ENCODE measurements at regions not wholly inside any gene's neighbourhood (a gene's known extent, or its start where the extent isn't known, plus 50 kb on each side); places are given as distances from the start of the nearest gene placed in this dataset.

DNA sequence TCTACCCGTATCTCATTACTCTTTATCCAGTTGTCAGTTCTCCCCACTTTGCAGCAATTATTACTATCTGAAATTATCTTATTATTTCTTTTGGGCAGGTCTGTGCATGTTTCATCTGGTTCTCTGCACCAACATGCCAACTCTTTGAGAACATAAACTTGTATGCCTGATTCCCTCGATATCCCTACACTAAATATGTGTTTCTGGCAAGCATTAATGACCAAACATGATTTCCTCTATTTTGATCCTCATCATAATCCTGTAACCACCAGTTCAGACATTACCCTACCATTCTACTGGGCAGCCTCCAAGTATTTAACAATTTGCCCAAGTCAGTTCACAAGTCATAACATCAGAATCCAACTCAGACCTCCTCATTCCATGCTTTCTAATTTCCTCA, 426.1 kb downstream of the FOXO1 start:
- H3K4me3 Mint-ChIP-seq = no peak overlapping the region
- H3K4me1 Mint-ChIP-seq = no peaks in the 10 kb centered on the region
- no peak overlapping the region for H3K27ac Mint-ChIP-seq
- H3K27me3 Mint-ChIP-seq = no peaks in the 10 kb centered on the region
- DNase-seq (no peak), ATAC-seq (no peak)
- no peaks in the 10 kb centered on the region for H3K36me3 Mint-ChIP-seq (ENCODE audit: low read depth)
- H3K9me3 ChIP-seq (ENCODE audit: control insufficient read depth, low read length, poor library complexity, severe bottlenecking) = no peaks in the 10 kb centered on the region

DNA sequence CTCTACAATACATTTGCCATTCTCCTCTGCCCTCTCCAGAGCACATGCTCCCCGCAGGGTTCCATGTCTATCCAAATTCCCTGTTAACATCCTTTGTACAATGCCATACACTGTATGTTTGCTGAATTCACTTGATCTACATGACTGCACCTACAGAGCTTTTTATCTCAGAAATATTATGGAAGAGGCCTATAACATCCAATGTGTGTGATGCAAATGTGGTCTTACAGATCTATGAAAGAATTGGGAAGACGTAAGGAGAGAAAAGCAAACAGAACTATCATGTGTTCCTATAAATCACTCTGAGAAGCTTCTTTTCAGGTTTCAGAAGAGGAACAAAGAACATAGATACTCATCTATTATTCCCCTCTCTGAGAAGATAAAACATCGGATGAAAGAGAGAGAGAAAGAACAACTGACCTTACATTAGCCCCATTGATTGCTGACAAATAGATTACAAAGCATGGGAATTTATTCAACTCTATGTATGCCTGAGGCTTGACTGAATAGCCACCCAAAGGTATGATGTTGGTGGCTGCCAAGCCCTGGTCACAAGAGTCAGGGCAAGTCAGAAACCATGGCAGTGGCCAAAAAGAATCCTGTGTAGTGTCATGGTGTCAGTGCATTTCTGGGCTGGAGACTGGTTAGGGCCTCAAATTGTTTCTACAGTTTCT, 425.2 kb downstream of the FOXO1 start:
- H3K36me3 Mint-ChIP-seq (ENCODE audit: low read depth) = no peaks in the 10 kb centered on the region
- ATAC-seq (no peak), DNase-seq (no peak)
- H3K27me3 Mint-ChIP-seq = no peaks in the 10 kb centered on the region
- no peaks in the 10 kb centered on the region for H3K9me3 ChIP-seq (ENCODE audit: control insufficient read depth, low read length, poor library complexity, severe bottlenecking)
- H3K27ac Mint-ChIP-seq = no peak overlapping the region
- H3K4me3 Mint-ChIP-seq = no peak overlapping the region
- H3K4me1 Mint-ChIP-seq = no peaks in the 10 kb centered on the region

- no peak overlapping the region for H3K4me3 Mint-ChIP-seq
Measured at GRCh38 chr13:40243047-40243446, 423.4 kb downstream of the FOXO1 start.

GRCh38 chr13:40243982-40244381, 422.5 kb downstream of the FOXO1 start:
- Mint-ChIP-seq H3K4me1 (no peaks in the 10 kb centered on the region), H3K36me3 (ENCODE audit: low read depth) (no peaks in the 10 kb centered on the region), H3K27ac (no peak overlapping the region), H3K27me3 (no peaks in the 10 kb centered on the region), H3K4me3 (no peak overlapping the region)
- no peaks in the 10 kb centered on the region for H3K9me3 ChIP-seq (ENCODE audit: control insufficient read depth, low read length, poor library complexity, severe bottlenecking)
- no peak for DNase-seq
- no peak for ATAC-seq

More at GRCh38 chr13:40243047-40243446, 423.4 kb downstream of the FOXO1 start:
- H3K27me3 Mint-ChIP-seq = no peaks in the 10 kb centered on the region
- no peaks in the 10 kb centered on the region for H3K9me3 ChIP-seq (ENCODE audit: control insufficient read depth, low read length, poor library complexity, severe bottlenecking)
- no peak for DNase-seq
- no peaks in the 10 kb centered on the region for H3K4me1 Mint-ChIP-seq
- no peaks in the 10 kb centered on the region for H3K36me3 Mint-ChIP-seq (ENCODE audit: low read depth)
- no peak overlapping the region for H3K27ac Mint-ChIP-seq
- no peak for ATAC-seq

DNA sequence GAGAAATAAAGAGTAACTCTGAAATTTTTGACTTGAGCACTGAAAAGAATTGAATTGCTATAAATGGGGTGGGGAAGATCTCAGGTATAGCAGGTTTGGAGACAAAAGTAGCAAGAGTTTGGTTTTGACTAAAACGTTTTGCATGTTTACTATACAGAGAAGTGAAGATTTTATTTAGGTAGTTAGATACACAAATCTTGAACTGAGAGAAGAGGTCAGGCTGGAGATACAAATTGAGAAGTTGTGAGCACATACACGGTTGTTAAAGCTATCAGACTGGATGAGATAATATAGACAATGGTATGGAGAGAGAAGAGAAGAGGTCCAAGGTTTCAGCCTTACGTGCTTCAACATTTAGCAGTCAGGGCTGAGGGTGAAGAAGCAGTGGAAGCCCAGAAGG, 420.9 kb downstream of the FOXO1 start:
- Mint-ChIP-seq H3K4me3 (no peak overlapping the region), H3K36me3 (ENCODE audit: low read depth) (no peaks in the 10 kb centered on the region), H3K4me1 (no peaks in the 10 kb centered on the region), H3K27ac (no peak overlapping the region), H3K27me3 (no peaks in the 10 kb centered on the region)
- DNase-seq (no peak), ATAC-seq (no peak)
- H3K9me3 ChIP-seq (ENCODE audit: control insufficient read depth, low read length, poor library complexity, severe bottlenecking) = no peaks in the 10 kb centered on the region

- no peak overlapping the region for H3K4me3 Mint-ChIP-seq
- no peaks in the 10 kb centered on the region for H3K36me3 Mint-ChIP-seq (ENCODE audit: low read depth)
- DNase-seq (no peak), ATAC-seq (no peak)
- no peak overlapping the region for H3K27ac Mint-ChIP-seq
- peaks cover 4% of the 10 kb centered on the region for H3K4me1 Mint-ChIP-seq
- no peaks in the 10 kb centered on the region for H3K27me3 Mint-ChIP-seq
- H3K9me3 ChIP-seq (ENCODE audit: control insufficient read depth, low read length, poor library complexity, severe bottlenecking) = no peaks in the 10 kb centered on the region
Measured at GRCh38 chr13:40247845-40248244, 418.6 kb downstream of the FOXO1 start.

DNA sequence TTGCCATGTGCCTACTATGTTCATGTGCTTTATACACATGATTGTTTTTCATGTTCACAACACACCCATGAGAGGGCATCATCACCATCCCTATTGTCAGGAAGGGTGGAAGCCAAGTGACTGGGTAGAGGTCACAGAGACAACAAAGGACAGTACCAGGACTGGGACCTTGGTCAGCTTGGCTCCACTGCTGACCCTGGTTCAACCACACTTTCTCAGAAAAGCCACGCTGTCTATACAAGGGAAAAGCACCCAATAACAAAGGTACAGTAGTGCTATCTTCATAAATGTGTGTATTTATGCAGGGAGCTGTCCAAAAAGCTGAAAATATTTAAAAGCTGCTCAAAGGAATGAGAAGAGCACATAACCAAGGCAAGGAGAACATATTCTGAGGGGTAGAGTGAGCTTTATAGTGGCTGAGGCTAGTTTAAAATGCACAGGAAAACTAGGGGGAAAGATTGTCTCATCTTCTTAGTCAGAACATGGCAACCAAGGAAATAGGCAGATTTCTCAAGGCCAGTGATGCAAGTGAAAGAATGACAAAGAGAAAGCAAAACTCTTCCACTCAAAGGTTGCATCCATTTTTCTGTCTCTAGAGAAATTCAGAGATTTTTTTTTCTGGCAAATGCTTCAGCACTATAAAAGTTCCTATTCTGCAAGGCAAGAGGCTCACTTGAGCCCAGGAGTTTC, 415.0 kb downstream of the FOXO1 start:
- no peaks in the 10 kb centered on the region for H3K36me3 Mint-ChIP-seq (ENCODE audit: low read depth)
- H3K4me1 Mint-ChIP-seq = peaks cover 4% of the 10 kb centered on the region
- no peaks in the 10 kb centered on the region for H3K27me3 Mint-ChIP-seq
- DNase-seq (no peak), ATAC-seq (no peak)
- H3K4me3 Mint-ChIP-seq = no peak overlapping the region
- H3K27ac Mint-ChIP-seq = no peak overlapping the region
- H3K9me3 ChIP-seq (ENCODE audit: control insufficient read depth, low read length, poor library complexity, severe bottlenecking) = no peaks in the 10 kb centered on the region

GRCh38 chr13:40252241-40252640, 414.2 kb downstream of the FOXO1 start:
- Mint-ChIP-seq H3K36me3 (ENCODE audit: low read depth) (no peaks in the 10 kb centered on the region), H3K27me3 (no peaks in the 10 kb centered on the region), H3K27ac (no peak overlapping the region), H3K4me1 (peaks cover 4% of the 10 kb centered on the region), H3K4me3 (no peak overlapping the region)
- no peaks in the 10 kb centered on the region for H3K9me3 ChIP-seq (ENCODE audit: control insufficient read depth, low read length, poor library complexity, severe bottlenecking)
- ATAC-seq (no peak), DNase-seq (no peak)

DNA sequence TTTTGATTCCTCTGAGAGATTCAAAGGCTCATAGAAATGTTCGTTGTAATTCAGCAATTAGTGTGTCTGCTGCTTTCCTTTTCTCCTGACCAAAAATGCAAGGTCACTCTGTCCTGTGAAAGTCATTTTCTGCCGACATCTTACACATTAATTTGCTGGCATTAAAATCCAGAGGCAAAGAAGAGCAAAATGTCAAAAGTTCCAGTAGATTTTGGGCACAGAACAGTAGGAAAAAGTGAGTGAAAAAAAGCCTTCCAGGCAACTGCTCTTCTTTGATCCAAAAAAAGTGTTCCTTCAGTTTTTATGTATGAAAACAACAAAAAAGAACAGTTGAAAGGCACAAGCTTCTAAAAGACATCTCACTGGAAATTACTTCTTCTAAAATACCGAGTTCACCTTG, 413.8 kb downstream of the FOXO1 start:
- Mint-ChIP-seq H3K4me3 (no peak overlapping the region), H3K4me1 (peaks cover 4% of the 10 kb centered on the region), H3K27me3 (no peaks in the 10 kb centered on the region), H3K36me3 (ENCODE audit: low read depth) (no peaks in the 10 kb centered on the region), H3K27ac (peak overlapping the region; percentile 3)
- ATAC-seq (no peak), DNase-seq (no peak)
- no peaks in the 10 kb centered on the region for H3K9me3 ChIP-seq (ENCODE audit: control insufficient read depth, low read length, poor library complexity, severe bottlenecking)

DNA sequence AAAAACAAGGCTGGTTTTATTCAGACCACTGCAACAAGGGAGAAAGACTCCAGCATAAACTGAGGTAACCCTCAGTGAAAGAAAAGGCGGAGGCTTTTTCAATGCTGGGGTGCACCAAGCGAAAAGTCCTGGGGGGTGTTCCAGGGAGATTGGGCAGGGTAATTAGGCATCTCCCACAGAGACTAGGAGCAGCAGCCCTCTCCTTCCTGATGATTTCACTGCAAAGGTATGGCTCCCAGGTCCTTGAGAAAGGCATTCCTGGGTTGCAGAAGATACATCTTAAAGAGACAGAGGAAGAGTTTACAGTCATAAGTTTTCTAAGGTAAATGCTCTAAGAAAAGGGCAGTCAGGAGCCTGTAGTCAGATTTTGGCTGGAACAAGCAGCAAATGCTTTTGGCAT, 412.0 kb downstream of the FOXO1 start:
- Mint-ChIP-seq H3K4me1 (peaks cover 4% of the 10 kb centered on the region), H3K36me3 (ENCODE audit: low read depth) (no peaks in the 10 kb centered on the region), H3K27me3 (no peaks in the 10 kb centered on the region), H3K4me3 (no peak overlapping the region), H3K27ac (no peak overlapping the region)
- H3K9me3 ChIP-seq (ENCODE audit: control insufficient read depth, low read length, poor library complexity, severe bottlenecking) = no peaks in the 10 kb centered on the region
- no peak for ATAC-seq
- DNase-seq = no peak

DNA sequence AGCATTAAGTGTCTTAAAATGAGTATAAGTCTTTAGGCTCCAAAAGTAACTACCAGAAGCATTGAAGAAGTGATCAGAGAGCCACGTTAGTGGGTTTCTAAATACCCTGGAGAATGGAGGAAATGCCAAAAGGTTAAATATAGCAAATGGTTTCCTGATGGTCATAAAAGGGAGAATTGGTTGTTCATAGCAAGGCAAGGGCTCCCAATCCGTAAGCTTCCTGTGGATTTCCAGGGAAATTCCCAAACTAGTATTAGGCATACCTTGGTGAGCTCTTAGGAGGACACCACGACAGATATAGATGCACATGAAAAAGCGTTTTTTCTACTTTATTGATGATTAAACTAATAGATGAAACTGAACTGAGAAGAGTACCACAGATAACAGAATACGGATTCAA, 410.9 kb downstream of the FOXO1 start:
- H3K4me1 Mint-ChIP-seq = peaks cover 4% of the 10 kb centered on the region
- ATAC-seq (no peak), DNase-seq (no peak)
- no peak overlapping the region for H3K4me3 Mint-ChIP-seq
- no peaks in the 10 kb centered on the region for H3K36me3 Mint-ChIP-seq (ENCODE audit: low read depth)
- H3K27ac Mint-ChIP-seq = no peak overlapping the region
- no peaks in the 10 kb centered on the region for H3K27me3 Mint-ChIP-seq
- H3K9me3 ChIP-seq (ENCODE audit: control insufficient read depth, low read length, poor library complexity, severe bottlenecking) = no peaks in the 10 kb centered on the region

DNA sequence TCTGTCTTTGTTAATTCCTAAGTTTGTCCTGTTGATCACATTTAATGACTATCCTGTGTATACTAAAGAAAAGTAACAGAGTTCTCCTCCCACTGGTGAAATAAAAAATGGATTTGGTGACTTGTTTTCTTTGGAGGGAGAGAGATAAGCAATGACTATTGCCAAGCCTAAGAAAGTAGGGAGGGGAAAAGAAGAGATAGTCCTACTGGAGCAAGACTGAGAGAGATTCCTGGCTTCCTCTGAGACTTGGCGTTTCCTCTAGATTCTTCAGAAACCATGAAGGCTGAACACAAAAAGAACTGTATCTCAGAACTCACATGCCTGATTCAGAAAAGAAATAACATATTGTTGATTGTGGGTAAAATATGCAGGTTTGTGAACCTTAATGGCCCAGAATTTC, 406.5 kb downstream of the FOXO1 start:
- Mint-ChIP-seq H3K27me3 (no peaks in the 10 kb centered on the region), H3K36me3 (ENCODE audit: low read depth) (peaks cover 3% of the 10 kb centered on the region), H3K27ac (no peak overlapping the region), H3K4me1 (no peaks in the 10 kb centered on the region), H3K4me3 (no peak overlapping the region)
- H3K9me3 ChIP-seq (ENCODE audit: control insufficient read depth, low read length, poor library complexity, severe bottlenecking) = no peaks in the 10 kb centered on the region
- ATAC-seq (no peak), DNase-seq (no peak)

DNA sequence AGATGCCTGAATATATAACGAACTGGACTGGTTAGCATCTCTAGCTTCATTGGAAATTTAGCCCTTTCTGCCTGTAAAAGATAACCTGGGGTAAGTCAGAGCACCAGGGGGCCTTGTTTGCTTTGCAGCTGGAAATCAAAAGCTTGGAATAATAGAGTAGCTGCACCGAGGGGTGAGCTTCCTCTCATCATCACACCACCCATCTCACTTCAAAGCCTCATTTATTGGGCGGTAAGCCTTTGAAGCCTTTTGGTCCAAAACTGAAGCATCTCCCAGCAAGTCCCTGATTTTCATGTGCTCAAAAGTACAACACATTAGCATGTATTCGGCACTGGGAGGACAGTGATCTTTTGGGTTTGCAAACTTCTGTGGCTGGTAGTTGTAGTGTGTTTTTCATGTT, 405.1 kb downstream of the FOXO1 start:
- H3K4me1 Mint-ChIP-seq = peaks cover 3% of the 10 kb centered on the region
- H3K27ac Mint-ChIP-seq = no peak overlapping the region
- ATAC-seq (no peak), DNase-seq (no peak)
- H3K36me3 Mint-ChIP-seq (ENCODE audit: low read depth) = peaks cover 3% of the 10 kb centered on the region
- no peak overlapping the region for H3K4me3 Mint-ChIP-seq
- no peaks in the 10 kb centered on the region for H3K9me3 ChIP-seq (ENCODE audit: control insufficient read depth, low read length, poor library complexity, severe bottlenecking)
- no peaks in the 10 kb centered on the region for H3K27me3 Mint-ChIP-seq

GRCh38 chr13:40261947-40262346, 404.5 kb downstream of the FOXO1 start:
- Mint-ChIP-seq H3K27me3 (no peaks in the 10 kb centered on the region), H3K4me3 (no peak overlapping the region), H3K27ac (no peak overlapping the region), H3K4me1 (peaks cover 3% of the 10 kb centered on the region), H3K36me3 (ENCODE audit: low read depth) (peaks cover 3% of the 10 kb centered on the region)
- H3K9me3 ChIP-seq (ENCODE audit: control insufficient read depth, low read length, poor library complexity, severe bottlenecking) = no peaks in the 10 kb centered on the region
- DNase-seq (no peak), ATAC-seq (no peak)
